Myocyte (in vitro differentiated cells): ENCODE measurements at regions not wholly inside any gene's neighbourhood (a gene's known extent, or its start where the extent isn't known, plus 50 kb on each side); places are given as distances from the start of the nearest gene placed in this dataset.

Experiments
- DNase-seq: peaks from one replicate; pipeline ENCODE4 v3.0.0-alpha.2; 2012; ENCODE audit warnings: low read depth

DNA sequence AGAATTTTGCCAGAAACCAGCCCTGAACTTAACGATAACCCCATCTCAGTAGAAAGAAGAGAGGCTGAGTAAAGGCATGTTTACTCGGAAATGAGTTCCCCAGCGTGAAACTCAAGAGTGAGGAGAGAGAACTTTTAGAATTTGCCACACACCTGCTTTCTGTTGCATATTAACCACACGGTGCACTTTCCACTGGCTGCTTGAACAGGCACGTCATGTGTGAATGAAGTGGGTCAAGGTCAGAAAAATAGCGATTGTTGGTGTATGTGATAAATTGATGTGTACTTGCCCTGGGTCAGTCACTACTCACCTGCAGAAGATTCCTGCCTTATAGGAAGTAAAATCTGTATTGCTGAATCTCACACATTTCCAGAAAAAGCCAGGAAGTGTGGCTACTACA, 395.7 kb downstream of the TRIML1 start:
- DNase-seq, result no peak

DNA sequence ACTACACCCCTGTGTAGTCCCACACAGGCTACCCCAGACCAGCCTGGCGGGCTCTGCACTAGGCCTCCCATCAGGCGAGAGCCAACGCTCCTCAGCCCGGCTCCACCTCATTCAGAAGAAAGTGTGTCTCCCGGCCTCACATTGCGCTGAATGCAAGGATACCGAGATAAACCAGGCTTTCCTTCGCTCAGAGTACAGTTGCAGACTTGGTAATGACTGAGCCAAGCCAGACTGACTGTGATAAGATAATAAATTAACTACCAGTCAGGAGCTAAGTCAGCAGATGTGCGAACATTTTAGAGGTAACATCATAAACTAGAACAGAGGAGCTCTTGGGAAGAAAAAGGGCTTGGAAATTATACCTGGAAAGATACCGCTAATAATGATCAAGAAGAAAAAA, 397.6 kb downstream of the TRIML1 start:
- no peak for DNase-seq

DNA sequence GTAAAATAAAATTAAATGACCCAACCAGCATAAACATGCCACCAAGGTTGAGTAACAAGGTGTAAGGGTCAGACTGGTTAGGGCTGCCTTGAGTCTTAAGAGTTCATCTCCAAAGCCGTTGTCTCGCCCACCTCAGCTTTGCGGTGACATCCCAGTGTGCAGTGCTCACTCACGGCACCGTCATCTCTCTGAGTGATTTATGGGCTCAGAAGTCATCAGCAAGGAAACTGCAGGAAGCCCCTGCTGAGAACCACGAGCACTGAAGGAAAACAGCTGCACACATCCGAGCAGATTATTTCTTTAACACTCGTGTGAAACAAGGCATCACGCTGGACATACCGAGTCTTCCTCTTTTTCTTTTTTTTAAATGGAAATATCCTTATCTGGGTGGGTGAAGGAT, 411.1 kb downstream of the TRIML1 start:
- DNase-seq, result no peak

DNA sequence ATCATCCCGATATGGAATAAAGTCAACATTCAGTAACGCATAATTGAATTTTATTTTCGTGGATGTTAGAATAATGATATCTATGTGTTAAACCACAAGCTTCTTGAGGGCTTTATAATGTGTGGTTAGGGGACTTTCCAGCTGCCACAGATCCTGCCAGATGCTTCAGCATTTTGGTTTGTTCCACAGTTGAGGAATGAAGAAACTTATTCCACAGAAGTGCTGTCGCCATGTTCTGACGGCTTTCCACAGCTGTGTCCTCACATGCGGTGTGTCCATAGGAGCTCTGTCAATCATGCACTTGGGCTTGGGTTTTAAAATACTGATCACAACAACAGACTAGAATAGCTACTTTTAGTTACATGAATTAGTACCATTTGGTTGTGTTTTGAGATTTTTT, 411.9 kb downstream of the TRIML1 start:
- peak; percentile 32 for DNase-seq

DNA sequence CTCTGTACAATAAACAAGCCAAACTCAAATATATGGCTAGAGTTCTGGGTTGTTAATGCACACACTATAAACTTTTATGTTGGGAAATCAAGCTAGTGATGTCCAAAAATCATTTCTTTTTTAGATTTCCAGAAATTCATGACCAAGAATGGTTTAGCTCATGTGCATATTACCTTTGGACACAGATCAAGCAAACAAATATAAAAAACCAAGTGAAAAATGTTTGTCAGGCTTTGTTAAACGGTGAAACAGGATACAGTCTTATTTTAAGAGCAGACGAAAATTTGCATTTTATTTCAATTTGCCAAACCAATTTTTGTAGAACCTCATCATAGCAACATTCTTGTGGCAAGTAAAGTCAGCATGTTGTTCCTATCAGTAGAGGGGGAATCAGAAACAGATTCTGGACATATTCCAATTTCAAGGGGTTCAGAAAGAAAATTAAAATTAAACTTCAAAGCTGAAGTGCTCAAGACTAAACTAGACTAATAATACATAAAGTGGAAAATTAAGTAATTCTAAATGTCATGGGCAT, 413.6 kb downstream of the TRIML1 start:
- no peak for DNase-seq

DNA sequence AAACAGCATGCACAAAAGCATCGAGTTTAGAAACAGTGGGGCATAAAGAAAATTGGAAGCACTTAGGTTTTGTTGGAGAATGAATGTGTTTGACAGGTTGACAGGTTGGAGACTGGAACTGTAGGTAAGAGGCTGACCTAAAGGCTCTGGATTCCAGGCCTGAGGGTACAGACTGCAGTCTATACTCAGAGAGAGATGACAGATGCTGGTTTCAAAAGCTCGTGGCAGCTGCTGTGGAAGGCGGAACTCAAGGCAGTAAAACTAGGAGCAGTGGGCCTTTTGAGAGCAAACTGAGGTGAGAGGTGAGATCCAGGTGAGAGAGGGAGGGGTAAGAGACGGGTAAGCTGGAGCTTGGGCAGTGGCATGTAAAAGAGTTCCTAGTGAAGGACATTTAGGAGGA, 415.2 kb downstream of the TRIML1 start:
- no peak for DNase-seq

DNA sequence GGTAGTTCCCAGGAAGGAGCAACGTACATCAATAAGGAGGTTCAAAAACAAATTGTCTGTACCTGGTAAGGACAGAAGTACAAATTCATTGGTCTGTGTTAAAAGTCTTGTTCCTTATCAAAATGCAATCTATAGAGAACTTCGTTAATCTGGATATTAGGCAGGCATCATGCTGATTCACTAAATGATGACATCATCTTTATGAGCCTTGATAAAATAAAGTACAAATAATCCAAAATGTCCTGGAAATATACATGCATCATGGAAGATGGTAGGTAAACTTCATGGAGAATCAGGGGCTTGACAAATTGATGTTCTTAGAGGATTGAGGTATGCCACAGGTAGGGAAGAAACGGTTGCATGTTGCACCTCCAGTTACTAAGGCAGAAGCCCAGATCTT, 433.9 kb downstream of the TRIML1 start:
- no peak for DNase-seq

DNA sequence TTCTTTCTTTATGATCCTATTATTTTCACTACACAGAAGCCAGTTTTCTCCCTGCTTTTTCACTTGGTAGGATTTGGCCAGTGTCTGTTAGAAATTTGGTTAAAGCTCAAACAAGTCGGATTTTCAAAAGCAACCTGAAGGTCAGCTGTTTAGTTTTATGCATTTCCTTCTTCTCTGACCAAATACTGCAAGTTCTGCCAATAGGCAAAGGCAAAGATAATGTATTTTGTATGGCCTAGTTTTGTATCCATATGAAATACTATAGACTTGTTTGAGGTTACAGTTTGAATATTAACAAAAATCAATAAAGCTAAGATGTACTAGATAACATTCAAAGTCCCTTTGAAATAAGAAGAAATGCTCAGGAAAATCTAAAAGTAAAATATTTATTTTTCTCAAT, 439.4 kb downstream of the TRIML1 start:
- no peak for DNase-seq

DNA sequence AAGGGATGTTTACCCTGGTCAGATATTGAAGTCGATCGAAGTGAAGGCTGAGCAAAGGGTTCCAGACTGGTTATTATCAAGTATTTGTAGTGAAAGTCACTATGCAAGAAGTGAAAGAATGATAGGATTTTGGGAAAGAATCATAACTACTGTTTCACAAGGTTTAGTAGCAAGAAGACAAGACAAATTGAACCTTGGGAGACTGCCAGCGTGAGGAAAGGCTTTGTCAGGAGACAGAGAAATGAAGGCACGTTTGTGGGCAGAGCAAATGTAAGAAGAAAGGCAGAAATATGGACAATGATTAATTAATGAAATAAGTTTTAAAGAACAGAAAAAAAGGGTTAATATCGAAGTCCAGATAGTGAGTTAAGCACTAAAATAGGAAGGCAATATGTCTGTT, 456.8 kb downstream of the TRIML1 start:
- DNase-seq, result no peak

DNA sequence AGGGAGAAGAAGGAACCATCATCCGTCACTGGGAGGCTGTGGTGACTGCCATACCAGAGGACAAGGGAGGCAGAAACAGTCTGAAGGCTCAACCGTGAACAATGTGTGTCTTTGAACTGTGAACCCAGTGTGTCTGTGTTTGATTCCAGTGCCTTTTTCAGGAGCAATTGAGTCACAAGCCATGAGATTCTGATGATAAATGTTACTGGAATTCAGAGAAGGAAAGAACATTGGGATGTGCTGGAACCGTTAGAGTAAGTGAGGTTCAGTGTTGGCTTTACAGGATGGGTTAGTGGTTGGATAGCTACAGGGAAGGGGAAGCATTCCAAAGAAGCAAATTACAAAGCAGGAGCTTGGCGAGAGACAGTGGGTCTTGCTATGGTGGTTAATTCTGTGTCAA, 464.4 kb downstream of the TRIML1 start:
- DNase-seq, result no peak

DNA sequence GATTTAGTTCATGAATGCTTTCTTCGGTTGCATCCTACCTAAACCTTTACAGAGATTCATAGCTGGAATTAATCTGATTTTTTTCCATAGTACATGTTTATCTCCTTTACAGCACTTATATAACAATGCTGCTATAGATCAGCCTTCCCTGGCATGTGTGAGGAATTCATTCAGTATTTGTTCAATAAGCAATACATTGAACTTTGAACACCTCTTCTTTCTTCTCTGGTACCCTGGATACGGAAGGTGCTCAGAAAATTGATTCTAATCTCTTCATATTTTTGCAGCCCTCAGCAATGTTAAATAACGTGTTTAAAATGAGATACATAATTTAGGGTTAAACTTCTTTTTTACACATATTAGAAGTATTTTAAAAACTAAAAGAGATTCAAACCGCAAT, 467.4 kb downstream of the TRIML1 start:
- no peak for DNase-seq

DNA sequence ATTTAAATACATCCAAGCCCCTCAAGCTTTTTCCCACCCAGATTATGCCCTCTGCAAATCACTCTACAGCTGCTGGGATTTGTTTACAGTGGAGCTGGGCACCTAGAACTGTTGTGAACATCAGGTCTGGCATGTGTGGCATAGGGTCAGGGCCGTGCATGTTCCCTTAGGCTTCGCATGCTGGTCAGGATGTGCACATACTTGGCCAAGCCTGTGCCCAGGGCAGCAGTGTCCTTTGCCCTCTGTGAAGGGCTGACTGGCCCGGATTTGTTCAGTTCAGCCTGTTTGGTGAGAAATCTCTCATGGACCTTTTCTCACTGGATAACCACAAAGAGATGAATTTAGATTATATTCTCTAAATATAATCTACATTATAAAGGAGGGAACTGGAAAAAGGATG, 471.9 kb downstream of the TRIML1 start:
- DNase-seq, result no peak

DNA sequence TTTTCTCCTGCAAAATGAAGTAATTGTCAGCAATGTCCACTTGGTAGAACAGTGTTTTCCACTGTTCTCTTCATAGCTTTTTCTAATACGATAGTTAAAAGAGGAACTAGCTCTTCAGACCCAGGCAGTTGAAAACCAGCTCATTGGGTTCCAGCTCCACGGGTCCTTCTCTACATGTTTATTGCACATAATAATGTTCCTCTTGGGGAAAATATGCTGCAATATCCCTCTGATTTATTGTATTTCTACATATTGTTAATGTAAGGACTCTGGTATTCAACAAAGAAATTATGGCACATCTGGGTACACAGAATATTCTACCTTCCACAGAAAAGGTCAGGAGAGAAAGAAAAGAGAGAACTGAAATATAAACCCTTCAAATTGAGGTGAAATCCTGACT, 473.4 kb downstream of the TRIML1 start:
- no peak for DNase-seq

DNA sequence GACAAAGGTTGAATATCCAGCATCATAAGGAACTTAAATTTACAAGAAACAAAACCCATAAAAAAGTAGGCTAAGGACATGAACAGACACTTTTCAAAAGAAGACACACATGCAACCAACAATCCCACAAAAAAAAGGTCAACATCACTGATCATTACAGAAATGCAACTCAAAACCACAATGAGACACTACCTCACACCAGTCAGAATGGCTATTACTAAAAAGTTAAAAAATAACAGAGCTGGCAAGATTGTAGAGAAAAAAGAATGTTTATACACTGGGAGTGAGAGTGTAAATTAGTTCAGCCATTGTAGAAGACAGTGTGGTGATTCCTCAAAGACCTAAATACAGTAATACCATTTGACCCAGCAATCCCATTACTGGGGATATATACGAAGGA, 474.7 kb downstream of the TRIML1 start:
- no peak for DNase-seq

DNA sequence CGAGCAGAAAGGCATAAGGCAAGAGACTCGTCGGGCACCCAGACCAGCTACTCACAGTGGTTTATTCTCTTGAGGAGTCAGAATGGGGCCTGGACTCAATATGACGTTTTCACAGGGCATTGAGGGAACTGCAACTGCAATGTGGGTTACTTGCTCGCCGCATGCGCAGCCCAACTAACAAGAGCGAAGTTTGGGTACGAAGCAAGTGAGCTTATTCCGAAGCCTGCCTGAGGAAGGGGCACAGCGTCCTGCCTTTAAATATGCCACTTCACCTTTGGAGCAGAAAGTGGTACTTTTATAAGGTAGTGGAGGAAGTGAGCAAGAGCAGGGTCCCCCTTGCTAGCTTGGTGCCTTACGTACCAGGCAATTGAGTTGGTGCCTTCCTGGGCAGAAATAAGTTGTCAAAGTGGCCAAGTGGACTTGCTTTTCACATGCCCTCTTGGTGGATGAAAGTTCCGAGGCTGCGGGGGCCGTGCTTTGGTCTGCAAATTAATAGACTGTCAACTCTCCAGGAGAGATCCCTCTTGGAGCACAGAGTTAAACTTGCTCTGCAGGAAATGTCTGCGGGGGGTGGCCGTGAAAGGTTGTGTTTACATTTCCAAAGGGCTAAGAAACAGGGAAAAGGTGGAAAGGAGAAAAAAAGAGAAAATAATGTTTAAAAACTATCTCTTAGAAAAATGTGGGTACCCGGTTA, 480.4 kb downstream of the TRIML1 start:
- no peak for DNase-seq

DNA sequence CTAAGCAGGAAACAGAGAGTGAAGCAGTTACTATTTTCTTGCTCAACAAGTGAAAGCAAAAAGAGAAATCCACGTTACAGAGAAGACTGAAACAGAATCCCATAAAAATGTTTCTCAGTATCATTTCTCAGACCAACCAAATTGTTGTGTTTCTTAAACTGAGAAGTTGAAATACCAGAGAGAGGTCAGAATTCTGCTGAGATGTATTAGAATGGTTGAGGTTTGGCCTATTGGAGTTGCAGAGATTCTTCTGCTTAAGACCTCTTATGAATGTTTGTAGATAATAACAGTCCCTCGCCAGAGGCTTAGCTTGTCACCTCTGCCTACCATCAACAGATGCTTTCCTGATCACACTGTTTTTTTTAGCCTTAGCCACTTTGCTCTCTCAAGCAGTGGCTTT, 481.4 kb downstream of the TRIML1 start:
- DNase-seq, result no peak

DNA sequence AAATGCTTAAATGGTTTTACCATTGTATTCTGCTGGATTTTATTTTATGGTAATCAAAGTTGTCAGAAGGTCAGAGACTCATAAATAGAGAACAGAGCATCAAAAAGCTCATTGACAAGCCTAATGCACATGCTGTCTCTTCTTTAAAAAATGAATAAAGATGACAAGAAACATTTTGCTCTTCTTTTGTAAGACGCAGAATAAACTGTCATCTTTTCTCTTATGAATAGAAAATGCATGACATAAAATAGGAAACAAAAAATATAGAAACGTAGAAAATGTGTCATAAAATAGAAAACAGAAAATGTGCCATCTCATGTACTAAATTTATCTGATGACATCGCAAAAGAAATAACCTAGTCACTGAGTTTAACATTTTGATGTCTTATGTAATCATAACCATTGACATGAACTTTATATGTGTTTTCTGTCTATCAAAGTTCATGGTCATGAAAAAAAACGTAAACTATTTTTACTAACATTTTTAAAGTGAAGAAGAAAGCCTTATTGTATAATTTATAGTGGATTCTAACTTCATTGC, 484.1 kb downstream of the TRIML1 start:
- DNase-seq, result no peak

DNA sequence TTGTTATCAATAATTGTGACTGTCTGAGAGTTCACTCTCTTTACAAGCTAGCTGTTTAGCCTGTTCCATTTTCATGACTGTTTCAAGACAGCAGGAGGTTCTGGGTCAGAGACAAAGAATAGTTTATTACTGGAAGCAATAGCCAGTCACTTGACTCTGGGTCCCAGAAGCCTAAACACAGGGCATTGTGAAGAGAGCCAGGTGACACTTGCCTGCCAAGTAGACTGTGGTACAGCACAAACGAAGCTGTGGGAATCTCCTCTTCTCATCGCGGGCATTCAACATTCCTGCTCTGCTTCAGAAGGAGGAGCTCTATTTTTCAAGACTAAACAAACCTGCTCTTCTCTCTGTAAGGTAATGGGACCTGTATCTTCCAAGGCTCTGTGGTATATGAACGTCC, 485.1 kb downstream of the TRIML1 start:
- no peak for DNase-seq

DNA sequence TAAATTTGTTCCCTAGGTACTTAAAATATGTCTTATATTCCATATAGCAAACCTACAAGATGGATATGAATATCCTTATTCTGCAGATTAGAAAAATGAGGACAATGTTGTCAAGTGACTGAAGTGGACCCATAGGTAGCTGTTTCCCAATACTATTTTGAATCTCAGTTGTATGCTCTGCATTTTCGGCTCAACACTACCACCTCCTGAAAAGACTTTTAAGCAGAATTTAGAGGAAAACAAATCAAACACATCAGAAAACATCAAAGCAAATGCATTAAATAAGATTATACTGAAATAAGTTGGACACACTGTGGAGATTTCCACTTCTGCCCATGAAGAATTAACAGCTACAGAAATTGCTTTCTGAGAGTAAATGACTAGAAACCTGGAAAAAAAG, 488.7 kb downstream of the TRIML1 start:
- DNase-seq, result no peak

DNA sequence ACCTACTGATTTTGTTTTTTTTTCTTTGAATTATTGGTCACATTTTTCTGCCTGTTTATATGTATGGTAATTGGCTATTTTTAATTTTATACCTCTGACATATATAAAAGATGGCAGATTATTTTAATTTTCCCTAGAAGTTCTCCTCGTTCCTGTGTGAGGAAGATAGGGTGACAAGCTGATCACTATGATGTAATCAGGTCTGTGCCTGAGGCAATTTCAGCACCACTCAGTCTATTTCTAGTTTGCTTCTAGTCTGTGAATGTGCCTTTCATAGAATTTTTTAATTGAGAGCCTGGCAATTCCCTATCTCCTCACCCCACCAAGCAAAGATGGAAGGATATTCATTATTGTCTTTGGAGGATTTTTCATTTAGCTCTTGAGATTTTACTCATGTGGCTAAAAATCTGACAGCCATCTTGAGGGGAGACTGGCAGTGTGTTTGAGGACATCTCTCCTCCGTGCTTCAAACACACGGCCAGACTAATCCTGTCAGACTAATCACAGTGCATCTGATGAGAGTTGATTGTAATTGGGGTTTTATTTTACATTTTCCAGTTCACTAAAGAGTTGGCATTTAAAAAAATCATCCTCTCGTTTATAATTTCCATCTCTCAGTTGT, 500.3 kb downstream of the TRIML1 start:
- DNase-seq, result no peak

DNA sequence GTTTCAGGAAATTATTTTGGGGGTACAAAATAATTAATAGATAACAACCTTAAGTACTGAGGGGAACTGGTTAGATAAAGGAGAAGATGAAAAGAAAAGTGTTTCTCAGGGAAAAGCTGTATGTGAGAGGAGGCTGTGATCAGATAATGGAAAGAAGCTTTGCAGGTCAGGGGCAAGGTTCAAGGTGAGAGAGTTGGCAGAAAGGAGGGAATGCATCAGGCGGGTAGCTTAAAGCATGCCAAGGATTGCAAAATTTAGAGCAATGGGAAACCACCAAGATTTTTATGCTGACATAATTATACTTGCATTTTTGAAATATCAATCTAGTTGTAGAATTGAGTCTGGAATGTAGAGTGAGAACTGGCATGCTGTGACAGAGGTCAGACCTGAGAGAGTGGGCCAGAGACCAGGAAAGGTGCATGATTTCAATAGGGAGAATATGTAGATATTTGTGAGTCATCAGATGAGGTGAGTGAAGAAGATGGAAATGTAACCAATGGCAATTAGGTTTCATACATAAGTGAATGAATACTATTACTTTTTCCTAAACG, 508.7 kb downstream of the TRIML1 start:
- DNase-seq, result no peak

DNA sequence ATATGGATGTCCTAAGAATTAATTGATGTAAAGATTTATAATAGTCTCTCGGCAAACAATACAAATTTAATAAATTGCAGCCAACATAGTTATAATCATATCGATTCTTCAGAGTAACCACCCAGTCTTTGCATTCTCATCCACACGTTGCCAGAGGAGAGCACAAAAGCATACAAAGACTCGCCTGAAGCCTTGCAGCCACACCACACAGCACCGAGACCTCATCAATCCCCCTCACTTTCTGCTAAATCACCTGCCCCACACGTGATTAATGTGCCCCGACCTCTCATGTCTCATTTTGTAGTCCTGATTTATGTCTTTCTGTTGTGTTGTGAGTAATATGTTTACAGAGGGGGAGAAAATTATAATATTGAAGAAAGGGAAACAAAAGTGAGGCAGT, 510.4 kb downstream of the TRIML1 start:
- DNase-seq, result no peak

DNA sequence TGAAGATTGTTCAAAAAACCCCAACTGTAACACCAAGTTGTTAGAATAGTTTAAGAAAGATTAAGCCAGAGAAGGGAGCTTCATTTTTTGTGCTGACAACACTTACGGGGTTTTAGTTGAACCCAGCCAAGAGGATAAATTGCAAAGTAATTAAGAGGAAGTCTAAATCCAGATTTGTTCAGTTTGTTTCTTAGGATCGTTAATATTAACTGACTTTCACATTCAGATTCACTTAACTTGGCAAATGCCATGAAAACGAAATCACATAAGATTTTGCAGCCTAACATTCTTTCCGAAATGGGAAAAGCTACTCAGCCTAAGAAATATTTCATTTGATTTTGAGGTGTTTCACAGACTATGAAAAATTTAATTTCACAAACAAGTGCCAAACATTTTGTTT, 511.3 kb downstream of the TRIML1 start:
- DNase-seq, result no peak
